ENCODE measurements at regions not wholly inside any gene's neighbourhood (a gene's known extent, or its start where the extent isn't known, plus 50 kb on each side); places are given as distances from the start of the nearest gene placed in this dataset.

DNA sequence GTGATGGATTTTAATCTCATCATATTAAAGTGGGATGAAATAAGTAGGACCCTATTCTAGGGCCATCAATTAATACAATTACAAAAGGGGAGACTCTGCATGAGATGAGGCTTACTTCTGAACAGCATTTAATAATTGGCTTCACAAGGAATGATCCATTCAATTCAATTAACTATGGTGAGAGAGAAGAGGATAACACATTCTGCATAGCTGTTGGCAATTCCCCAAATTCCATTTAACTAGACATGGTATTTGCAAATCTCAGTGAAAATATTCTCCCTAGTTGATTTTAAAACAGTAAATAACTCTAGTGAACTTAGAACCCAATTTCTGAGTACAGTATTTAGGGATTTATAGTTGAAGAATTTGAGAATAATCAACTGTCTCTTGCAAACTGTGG, 145.3 kb downstream of the NOC3L start:
- no peak for TF ChIP-seq POLR2A (IDR thresholded peaks at IDR 0.05)
- TF ChIP-seq, protein P1, sequence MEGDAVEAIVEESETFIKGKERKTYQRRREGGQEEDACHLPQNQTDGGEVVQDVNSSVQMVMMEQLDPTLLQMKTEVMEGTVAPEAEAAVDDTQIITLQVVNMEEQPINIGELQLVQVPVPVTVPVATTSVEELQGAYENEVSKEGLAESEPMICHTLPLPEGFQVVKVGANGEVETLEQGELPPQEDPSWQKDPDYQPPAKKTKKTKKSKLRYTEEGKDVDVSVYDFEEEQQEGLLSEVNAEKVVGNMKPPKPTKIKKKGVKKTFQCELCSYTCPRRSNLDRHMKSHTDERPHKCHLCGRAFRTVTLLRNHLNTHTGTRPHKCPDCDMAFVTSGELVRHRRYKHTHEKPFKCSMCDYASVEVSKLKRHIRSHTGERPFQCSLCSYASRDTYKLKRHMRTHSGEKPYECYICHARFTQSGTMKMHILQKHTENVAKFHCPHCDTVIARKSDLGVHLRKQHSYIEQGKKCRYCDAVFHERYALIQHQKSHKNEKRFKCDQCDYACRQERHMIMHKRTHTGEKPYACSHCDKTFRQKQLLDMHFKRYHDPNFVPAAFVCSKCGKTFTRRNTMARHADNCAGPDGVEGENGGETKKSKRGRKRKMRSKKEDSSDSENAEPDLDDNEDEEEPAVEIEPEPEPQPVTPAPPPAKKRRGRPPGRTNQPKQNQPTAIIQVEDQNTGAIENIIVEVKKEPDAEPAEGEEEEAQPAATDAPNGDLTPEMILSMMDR (IDR thresholded peaks at IDR 0.05), result no peak

Data from right lobe of liver (tissue), 4 donors.